Adrenal gland (tissue), 9 donors: ENCODE measurements at regions not wholly inside any gene's neighbourhood (a gene's known extent, or its start where the extent isn't known, plus 50 kb on each side); places are given as distances from the start of the nearest gene placed in this dataset.
A peak's percentile ranks its signal among the peaks of the same experiment; 100 is the strongest.

ENCODE experiments used
- DNase-seq, 7 donors: peaks; one replicate each; pipeline ENCODE4 v3.0.0-alpha.2; 2019 to 2020
- H3K27ac ChIP-seq, 5 donors: fragments of 200-600 bp; sonication (generic) in 4 of 5; 1 replicate in 3 of 5; 2 replicates in 2 of 5; pipeline versions ENCODE4 v1.5.1 to v1.8.0; 2016 to 2020; ENCODE audit warnings: mild to moderate bottlenecking in 1 of 5
- H3K27me3 ChIP-seq: fragments of 200-600 bp; 2 replicates; pipeline ENCODE4 v1.8.0; 2021
- H3K36me3 ChIP-seq, 2 donors: fragments of 200-600 bp; replicated peaks in 1 of 2; 1 replicate in 1 of 2; 2 replicates in 1 of 2; pipeline versions ENCODE4 v1.5.1 to v1.8.0; 2018 to 2022
- H3K4me1 ChIP-seq, 2 donors: fragments of 200-600 bp; replicated peaks in 1 of 2; 1 replicate in 1 of 2; 2 replicates in 1 of 2; pipeline versions ENCODE4 v1.5.1 to v1.8.0; 2018 to 2021
- H3K4me3 ChIP-seq, 4 donors: fragments of 200-600 bp; sonication (generic) in 3 of 4; one replicate each; pipeline ENCODE4 v1.5.1; 2016 to 2018
- H3K9me3 ChIP-seq, 3 donors: fragments of 200-600 bp; sonication (generic) in 1 of 3; replicated peaks in 1 of 3; 1 replicate in 2 of 3; 2 replicates in 1 of 3; pipeline versions ENCODE4 v1.5.1 to v1.8.0; 2016 to 2021
- POLR2A ChIP-seq, 2 donors: fragments of 450-650 bp; IDR thresholded peaks; one replicate each; pipeline ENCODE4 v1.6.1; 2017; ENCODE audit warnings: antibody characterized with exemption in 2 of 2, mild to moderate bottlenecking in 2 of 2, moderate library complexity in 1 of 2
- WGBS, 4 donors: extraction: QIAGEN DNeasy Blood & Tissue Kit in 2 of 4; methylation state at CpG; one replicate each; pipeline versions ENCODE4 v1.1.5 to v1.1.7; 2013 to 2017; 5-methylcytosine and 5-hydroxymethylcytosine counted together
- intact Hi-C, 2 donors: fragments of 100-400 bp; cut with DNase I; formaldehyde crosslinking; loops; one replicate each; pipeline versions ENCODE4 v1.14.1 to v1.15.0; 2022 to 2023
- TF ChIP-seq, protein P1 (sequence below), 6 experiments: fragments of 450-650 bp in 4 of 6; fragments of 200-600 bp in 2 of 6; sonication (generic) in 1 of 6; IDR thresholded peaks; 1 replicate in 5 of 6; 2 replicates in 1 of 6; pipeline versions ENCODE4 v1.5.1 to v1.8.0; 2016 to 2021; ENCODE audit warnings: antibody characterized with exemption in 6 of 6, mild to moderate bottlenecking in 2 of 6, moderate library complexity in 1 of 6
- donor health status: healthy with polysubstance abuse.
- donor health status: Bipolar disorder and iron deficiency.
- donor health status: DM: yes; HTN: yes; CAD: no.
- donor health status: DM: no; HTN: no; CAD: no.
- donor health status: DM: no; HTN: no; CAD: no.

DNA sequence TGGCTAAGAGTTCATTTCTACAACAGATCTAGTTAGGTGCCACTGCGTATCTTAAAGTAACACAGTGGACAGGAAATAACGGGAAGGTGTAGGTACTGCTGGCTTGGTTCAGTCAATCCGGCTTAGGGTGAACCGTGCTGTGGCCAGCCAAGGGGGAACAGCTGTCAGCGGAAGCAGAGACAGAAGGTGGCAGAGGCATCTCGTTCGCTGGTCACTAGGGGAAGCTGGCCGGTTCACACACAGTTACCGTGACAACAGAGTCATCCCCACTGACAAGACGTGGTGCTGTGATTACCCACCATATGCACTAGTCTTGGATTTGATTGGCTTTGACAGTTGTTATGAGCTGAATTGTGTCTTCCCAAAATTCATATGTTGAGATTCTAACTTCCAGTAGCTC is 58.8 kb upstream of the HDAC4 start:
- intact Hi-C loops: no loop called here
- H3K9me3 ChIP-seq: no peaks in the 10 kb centered on the region
- no peaks in the 10 kb centered on the region for H3K36me3 ChIP-seq
- TF ChIP-seq, protein P1, sequence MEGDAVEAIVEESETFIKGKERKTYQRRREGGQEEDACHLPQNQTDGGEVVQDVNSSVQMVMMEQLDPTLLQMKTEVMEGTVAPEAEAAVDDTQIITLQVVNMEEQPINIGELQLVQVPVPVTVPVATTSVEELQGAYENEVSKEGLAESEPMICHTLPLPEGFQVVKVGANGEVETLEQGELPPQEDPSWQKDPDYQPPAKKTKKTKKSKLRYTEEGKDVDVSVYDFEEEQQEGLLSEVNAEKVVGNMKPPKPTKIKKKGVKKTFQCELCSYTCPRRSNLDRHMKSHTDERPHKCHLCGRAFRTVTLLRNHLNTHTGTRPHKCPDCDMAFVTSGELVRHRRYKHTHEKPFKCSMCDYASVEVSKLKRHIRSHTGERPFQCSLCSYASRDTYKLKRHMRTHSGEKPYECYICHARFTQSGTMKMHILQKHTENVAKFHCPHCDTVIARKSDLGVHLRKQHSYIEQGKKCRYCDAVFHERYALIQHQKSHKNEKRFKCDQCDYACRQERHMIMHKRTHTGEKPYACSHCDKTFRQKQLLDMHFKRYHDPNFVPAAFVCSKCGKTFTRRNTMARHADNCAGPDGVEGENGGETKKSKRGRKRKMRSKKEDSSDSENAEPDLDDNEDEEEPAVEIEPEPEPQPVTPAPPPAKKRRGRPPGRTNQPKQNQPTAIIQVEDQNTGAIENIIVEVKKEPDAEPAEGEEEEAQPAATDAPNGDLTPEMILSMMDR (IDR thresholded peaks at IDR 0.05): no peak
- no peak for TF ChIP-seq POLR2A (IDR thresholded peaks at IDR 0.05)
- WGBS, 4 donors: 87 to 96% (median 94%) methylated on average over 9 to 10 of the region's 10 CpGs
- no peak overlapping the region for H3K27ac ChIP-seq
- no peaks in the 10 kb centered on the region for H3K4me1 ChIP-seq
- H3K4me3 ChIP-seq: no peak overlapping the region
- H3K27me3 ChIP-seq: no peaks in the 10 kb centered on the region
- peak in 3 of 7 donors; percentile 4 to 13 (median 10) for DNase-seq

- WGBS, 4 donors: 91 to 95% (median 92%) methylated on average over 6 of the region's 6 CpGs
- Histone ChIP-seq H3K4me1 (no peaks in the 10 kb centered on the region), H3K4me3 (no peak overlapping the region), H3K27me3 (no peaks in the 10 kb centered on the region), H3K27ac (no peak overlapping the region), H3K36me3 (no peaks in the 10 kb centered on the region), H3K9me3 (no peaks in the 10 kb centered on the region)
- no peak for TF ChIP-seq POLR2A (IDR thresholded peaks at IDR 0.05)
- TF ChIP-seq, protein P1 (IDR thresholded peaks at IDR 0.05): no peak
- peak in 3 of 7 donors; percentile 5 to 24 (median 12) for DNase-seq
- intact Hi-C loops: no loop called here
Measured at GRCh38 chr2:239459056-239459455, 58.2 kb upstream of the HDAC4 start.

GRCh38 chr2:239457586-239458445 is 57.0 kb upstream of the HDAC4 start:
- Histone ChIP-seq H3K9me3 (no peaks in the 10 kb centered on the region), H3K27ac (no peak overlapping the region), H3K4me1 (no peaks in the 10 kb centered on the region), H3K27me3 (no peaks in the 10 kb centered on the region), H3K36me3 (no peaks in the 10 kb centered on the region), H3K4me3 (no peak overlapping the region)
- peak in 4 of 7 donors; percentile 3 to 24 (median 8) for DNase-seq
- intact Hi-C loops: no loop called here
- WGBS, 4 donors: 89 to 95% (median 91%) methylated on average over 13 to 17 of the region's 17 CpGs
- TF ChIP-seq, protein P1 (IDR thresholded peaks at IDR 0.05): no peak
- no peak for TF ChIP-seq POLR2A (IDR thresholded peaks at IDR 0.05)

DNA sequence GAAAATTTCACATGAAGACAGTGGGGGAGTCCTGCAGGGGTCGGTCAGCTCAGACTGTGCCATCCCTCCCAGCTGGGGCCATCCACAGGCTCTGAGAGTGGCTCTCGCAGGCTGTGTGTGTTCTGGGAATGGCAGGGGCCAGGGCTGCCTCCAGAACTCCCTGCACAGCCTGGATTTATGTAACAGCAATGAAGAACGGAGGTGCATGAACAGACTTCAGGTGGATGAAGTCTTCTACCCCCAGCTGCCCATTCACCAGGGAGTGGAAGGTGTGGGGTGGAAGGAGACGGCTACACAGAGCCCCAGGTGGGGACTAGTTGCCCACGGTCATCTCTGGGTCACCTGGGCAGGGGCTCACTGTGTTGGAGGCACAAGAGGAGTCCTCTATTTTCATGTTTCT is 56.1 kb upstream of the HDAC4 start:
- 76 to 84% (median 80%) methylated on average over 5 of the region's 5 CpGs for WGBS, 4 donors
- no peak overlapping the region for H3K4me3 ChIP-seq
- peak in 3 of 7 donors; percentile 4 to 7 (median 6) for DNase-seq
- H3K9me3 ChIP-seq: no peaks in the 10 kb centered on the region
- no peaks in the 10 kb centered on the region for H3K27me3 ChIP-seq
- intact Hi-C loops: no loop called here
- no peak for TF ChIP-seq POLR2A (IDR thresholded peaks at IDR 0.05)
- TF ChIP-seq, protein P1 (IDR thresholded peaks at IDR 0.05): no peak
- no peaks in the 10 kb centered on the region for H3K36me3 ChIP-seq
- H3K4me1 ChIP-seq: no peaks in the 10 kb centered on the region
- no peak overlapping the region for H3K27ac ChIP-seq
